PC-3 (cell line): ENCODE measurements at regions not wholly inside any gene's neighbourhood (a gene's known extent, or its start where the extent isn't known, plus 50 kb on each side); places are given as distances from the start of the nearest gene placed in this dataset.

Source experiments
- EZH2 ChIP-seq: fragments of 300-600 bp; sonication (generic); IDR thresholded peaks from one replicate; pipeline ENCODE4 v1.6.1; 2017; ENCODE audit warnings: antibody characterized with exemption, mild to moderate bottlenecking, low read length; ENCODE audit not compliant: unreplicated experiment
- EZH2phosphoT487 ChIP-seq: fragments of 300-600 bp; sonication (generic); IDR thresholded peaks from 2 replicates; pipeline ENCODE4 v1.6.1; 2018; ENCODE audit warnings: mild to moderate bottlenecking, antibody characterized with exemption, low read length, borderline replicate concordance
- TF ChIP-seq, protein P1 (sequence below): fragments of 300-600 bp; sonication (generic); conservative IDR thresholded peaks from 2 replicates; pipeline ENCODE4 v1.5.1; 2017; ENCODE audit warnings: antibody characterized with exemption, low read depth, mild to moderate bottlenecking, low read length

- TF ChIP-seq, protein P1, sequence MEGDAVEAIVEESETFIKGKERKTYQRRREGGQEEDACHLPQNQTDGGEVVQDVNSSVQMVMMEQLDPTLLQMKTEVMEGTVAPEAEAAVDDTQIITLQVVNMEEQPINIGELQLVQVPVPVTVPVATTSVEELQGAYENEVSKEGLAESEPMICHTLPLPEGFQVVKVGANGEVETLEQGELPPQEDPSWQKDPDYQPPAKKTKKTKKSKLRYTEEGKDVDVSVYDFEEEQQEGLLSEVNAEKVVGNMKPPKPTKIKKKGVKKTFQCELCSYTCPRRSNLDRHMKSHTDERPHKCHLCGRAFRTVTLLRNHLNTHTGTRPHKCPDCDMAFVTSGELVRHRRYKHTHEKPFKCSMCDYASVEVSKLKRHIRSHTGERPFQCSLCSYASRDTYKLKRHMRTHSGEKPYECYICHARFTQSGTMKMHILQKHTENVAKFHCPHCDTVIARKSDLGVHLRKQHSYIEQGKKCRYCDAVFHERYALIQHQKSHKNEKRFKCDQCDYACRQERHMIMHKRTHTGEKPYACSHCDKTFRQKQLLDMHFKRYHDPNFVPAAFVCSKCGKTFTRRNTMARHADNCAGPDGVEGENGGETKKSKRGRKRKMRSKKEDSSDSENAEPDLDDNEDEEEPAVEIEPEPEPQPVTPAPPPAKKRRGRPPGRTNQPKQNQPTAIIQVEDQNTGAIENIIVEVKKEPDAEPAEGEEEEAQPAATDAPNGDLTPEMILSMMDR: no peak
- TF ChIP-seq EZH2phosphoT487: no peak
- TF ChIP-seq EZH2: no peak
Measured at GRCh38 chr5:4079831-4080230, 484.2 kb downstream of the IRX1 start.
